ENCODE measurements at regions not wholly inside any gene's neighbourhood (a gene's known extent, or its start where the extent isn't known, plus 50 kb on each side); places are given as distances from the start of the nearest gene placed in this dataset.

- DNase-seq: no peak
Measured at GRCh38 chr12:97097734-97098133, 190.7 kb downstream of the NEDD1 start.

- no peak for DNase-seq
Measured at GRCh38 chr12:97109441-97109840, 202.4 kb downstream of the NEDD1 start.

GRCh38 chr12:97112136-97112535, 205.1 kb downstream of the NEDD1 start:
- DNase-seq: no peak

- no peak for DNase-seq
Measured at GRCh38 chr12:97118796-97119375, 211.8 kb downstream of the NEDD1 start.

GRCh38 chr12:97127061-97127460, 220.0 kb downstream of the NEDD1 start:
- DNase-seq: no peak

GRCh38 chr12:97131220-97131981, 224.3 kb downstream of the NEDD1 start:
- DNase-seq: no peak

- DNase-seq: no peak
Measured at GRCh38 chr12:97132270-97132669, 225.2 kb downstream of the NEDD1 start.

GRCh38 chr12:97134495-97134894, 227.4 kb downstream of the NEDD1 start:
- DNase-seq: no peak

GRCh38 chr12:97140355-97140754, 233.3 kb downstream of the NEDD1 start:
- no peak for DNase-seq

GRCh38 chr12:97142737-97143410, 235.8 kb downstream of the NEDD1 start:
- DNase-seq: no peak

- DNase-seq: peak; percentile 37
Measured at GRCh38 chr12:97148941-97149559, 242.0 kb downstream of the NEDD1 start.

- no peak for DNase-seq
Measured at GRCh38 chr12:97151481-97151880, 244.4 kb downstream of the NEDD1 start.

- DNase-seq: no peak
Measured at GRCh38 chr12:97159377-97159776, 252.3 kb downstream of the NEDD1 start.

- no peak for DNase-seq
Measured at GRCh38 chr12:97160277-97160676, 253.2 kb downstream of the NEDD1 start.

GRCh38 chr12:97162173-97162572, 255.1 kb downstream of the NEDD1 start:
- no peak for DNase-seq

GRCh38 chr12:97164936-97165335, 257.9 kb downstream of the NEDD1 start:
- no peak for DNase-seq

- DNase-seq: no peak
Measured at GRCh38 chr12:97167598-97167997, 260.5 kb downstream of the NEDD1 start.

- no peak for DNase-seq
Measured at GRCh38 chr12:97168804-97169203, 261.7 kb downstream of the NEDD1 start.

- no peak for DNase-seq
Measured at GRCh38 chr12:97169889-97170567, 263.0 kb downstream of the NEDD1 start.

- no peak for DNase-seq
Measured at GRCh38 chr12:97173688-97174410, 266.8 kb downstream of the NEDD1 start.

GRCh38 chr12:97177481-97177880, 270.4 kb downstream of the NEDD1 start:
- no peak for DNase-seq

- no peak for DNase-seq
Measured at GRCh38 chr12:97181571-97182265, 274.7 kb downstream of the NEDD1 start.
